GM19438 (cell line): ENCODE measurements at regions not wholly inside any gene's neighbourhood (a gene's known extent, or its start where the extent isn't known, plus 50 kb on each side); places are given as distances from the start of the nearest gene placed in this dataset.

Experiments used
- ATAC-seq: cut with Tn5 transposase; IDR thresholded peaks from one replicate; pipeline ENCODE4 v1.9.1; 2021; ENCODE audit warnings: low read depth; ENCODE audit not compliant: unreplicated experiment

DNA sequence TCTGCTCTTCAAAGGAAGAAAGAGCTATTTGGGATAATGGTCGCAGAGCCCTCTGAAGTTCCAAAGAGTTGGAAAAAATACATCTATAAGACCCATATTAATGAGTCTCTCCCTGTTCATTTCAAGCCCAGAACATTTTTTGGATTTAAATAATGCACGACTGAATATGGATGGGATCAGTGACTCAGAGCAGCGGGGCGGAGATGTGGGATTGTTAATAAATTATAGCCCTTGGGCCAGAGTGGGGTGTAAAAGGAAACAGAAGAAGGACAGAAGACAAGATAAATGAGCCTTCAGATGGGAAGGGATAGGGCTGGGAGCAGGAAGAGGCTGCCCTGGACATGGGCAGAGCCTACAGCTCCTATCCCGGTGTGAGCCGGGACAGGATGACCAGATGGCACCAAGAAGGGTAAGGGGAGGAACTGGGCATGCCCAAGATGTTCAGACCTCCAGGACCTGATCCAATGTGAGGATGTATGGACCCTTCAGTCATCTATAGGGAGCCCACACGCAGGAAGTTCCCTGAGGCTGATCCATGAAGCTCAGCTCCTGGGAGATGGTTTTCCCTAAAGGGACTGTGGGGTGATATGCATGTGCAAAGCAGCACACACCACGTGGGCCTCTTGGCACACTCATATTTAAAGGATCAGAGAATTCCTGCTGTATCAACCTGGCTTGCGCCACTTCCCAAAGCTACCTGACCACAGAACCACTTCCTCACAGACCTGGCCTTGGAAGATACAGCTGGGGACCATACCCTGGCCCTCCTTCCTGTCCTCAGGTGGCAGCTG, 96.1 kb upstream of the PLXNA4 start:
- ATAC-seq: no peak

- ATAC-seq: no peak
Observed at GRCh38 chr7:132666774-132667172, 90.5 kb upstream of the PLXNA4 start.

DNA sequence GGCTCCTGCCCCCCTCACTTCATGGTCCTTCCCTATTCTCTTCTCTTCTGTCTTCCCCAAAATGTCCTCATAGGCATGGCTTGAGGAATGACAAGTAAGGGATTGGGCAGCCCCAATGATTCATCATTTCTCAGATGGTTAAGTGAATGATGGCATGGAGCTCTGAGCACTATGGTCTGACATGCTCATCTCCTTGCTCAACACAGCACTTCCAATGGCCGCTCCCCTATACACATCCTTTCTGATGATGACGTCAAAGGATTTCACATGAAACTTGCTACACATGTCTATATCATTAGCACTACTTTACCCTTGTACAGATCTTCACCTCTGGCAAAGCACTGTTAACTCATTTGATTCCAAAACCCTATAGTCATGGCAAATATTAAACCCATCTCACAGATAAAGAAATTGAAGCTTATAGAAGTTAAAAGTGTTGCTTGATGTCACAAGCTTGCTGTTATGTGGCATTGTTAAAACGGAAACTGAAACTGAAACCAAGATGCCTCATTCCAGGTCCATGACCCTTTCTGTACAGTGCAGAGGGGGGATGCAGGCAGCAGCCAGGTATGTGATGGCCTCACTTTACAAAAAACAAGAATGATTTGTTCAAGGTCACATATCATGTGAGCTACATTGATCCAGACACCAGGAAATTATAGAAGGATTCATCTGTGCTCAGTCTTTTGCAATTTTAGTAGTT, 90.0 kb upstream of the PLXNA4 start:
- no peak for ATAC-seq

GRCh38 chr7:132656846-132657776, 80.8 kb upstream of the PLXNA4 start:
- ATAC-seq: no peak

DNA sequence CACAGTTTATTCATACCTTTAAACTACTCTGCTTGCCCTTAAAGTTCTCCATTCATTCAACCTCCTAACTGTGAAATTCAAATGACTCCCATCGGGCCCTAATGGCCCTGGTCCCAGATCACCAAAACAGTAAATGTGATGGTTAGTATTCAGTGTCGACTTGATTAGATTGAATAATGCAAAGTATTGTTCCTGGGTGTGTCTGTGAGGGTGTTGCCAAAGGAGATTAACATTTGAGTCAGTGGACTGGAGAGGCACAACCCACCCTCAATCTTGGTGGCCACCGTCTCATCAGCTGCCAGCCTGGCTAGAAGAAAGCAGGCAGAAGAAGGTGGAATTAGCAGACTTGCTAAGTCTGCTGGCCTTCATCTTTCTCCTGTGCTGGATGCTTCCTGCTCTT, 80.1 kb upstream of the PLXNA4 start:
- ATAC-seq: no peak

DNA sequence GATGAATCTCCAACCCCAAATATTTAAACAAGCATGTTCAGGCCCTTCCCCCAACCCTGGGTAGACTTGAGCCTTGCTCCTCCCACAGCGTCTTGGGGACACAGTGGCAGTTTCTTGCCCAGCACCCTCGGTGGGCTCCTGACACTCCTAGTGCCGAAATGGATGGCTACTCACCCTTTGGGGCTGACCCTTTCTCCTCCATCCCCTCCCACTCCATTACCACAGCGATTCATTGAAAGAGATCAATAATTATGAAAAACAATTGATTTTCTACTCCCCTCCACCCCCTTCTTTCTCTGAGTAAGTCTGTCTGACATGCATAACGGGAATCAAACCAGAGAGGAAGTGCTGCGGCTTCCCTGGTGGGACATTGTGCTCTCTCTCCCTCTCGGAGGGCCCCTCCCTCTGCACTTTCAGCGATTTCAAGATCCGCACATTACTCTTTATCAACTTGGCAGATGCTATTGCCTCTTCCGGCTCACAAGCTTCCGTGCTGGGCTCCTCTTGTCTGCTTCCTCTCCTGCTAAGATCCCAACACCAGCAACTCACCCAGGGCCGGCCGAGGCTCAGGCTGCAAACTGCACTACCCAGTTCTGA, 79.0 kb upstream of the PLXNA4 start:
- ATAC-seq: no peak

DNA sequence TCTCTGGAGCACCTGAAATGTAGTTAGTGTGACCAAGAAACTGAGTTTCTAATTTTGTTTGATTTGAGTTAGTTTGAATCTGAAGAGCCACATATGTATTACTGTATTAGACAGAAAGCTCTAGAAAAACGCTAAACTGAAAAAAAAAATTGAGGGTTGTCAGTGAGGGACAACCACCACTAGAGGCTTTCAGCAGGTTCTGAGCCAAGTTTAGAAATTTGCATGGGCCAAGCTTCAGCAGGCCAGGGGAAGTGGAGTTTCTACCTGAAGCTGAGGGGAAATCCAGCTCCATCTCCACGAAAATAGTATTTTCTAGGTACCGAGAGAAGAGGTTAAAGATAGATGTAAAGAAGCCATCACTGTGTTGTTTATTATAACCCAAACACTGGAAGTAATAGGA, 77.9 kb upstream of the PLXNA4 start:
- ATAC-seq: peak; percentile 55

GRCh38 chr7:132653366-132653930, 77.2 kb upstream of the PLXNA4 start:
- ATAC-seq: no peak

- ATAC-seq: no peak
Observed at GRCh38 chr7:132652507-132652906, 76.2 kb upstream of the PLXNA4 start.

GRCh38 chr7:132650498-132650897, 74.2 kb upstream of the PLXNA4 start:
- ATAC-seq: no peak

DNA sequence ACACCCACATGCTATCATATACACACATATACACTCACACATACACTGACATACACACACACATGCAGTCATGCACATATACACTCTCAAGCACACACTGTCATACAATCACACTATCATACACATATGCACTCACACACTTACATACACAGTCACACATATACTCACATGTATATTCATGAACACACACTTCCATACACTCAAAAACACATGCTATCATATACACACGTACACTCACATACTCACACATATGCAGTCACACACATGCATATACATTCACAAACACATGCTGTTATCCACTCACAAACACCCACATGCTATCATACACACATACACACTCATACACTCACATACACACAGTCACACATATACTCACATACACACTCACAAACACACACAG, 71.0 kb upstream of the PLXNA4 start:
- ATAC-seq: no peak

GRCh38 chr7:132646052-132646451, 69.8 kb upstream of the PLXNA4 start:
- no peak for ATAC-seq

DNA sequence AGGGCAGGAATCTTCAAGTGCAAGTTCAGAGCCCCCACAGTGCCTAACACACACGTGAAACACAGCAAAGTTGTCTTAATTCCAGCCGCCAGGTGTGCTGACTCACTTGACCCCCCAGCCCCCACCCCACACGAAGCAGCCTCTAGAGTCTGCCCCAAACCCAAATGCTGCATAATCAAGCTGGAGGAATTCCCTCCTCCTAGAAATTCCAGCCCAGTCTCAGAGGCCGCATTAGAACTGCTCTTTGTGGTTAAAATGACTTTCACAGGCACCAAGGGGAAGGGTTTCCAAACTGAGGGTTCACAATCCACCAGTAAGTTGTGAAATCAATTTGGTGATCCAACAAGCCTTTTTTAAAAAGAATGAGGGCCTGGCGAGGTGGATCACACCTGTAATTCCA, 67.0 kb upstream of the PLXNA4 start:
- ATAC-seq: no peak

- no peak for ATAC-seq
Observed at GRCh38 chr7:132641238-132641637, 65.0 kb upstream of the PLXNA4 start.

- ATAC-seq: no peak
Observed at GRCh38 chr7:132639983-132640382, 63.7 kb upstream of the PLXNA4 start.

DNA sequence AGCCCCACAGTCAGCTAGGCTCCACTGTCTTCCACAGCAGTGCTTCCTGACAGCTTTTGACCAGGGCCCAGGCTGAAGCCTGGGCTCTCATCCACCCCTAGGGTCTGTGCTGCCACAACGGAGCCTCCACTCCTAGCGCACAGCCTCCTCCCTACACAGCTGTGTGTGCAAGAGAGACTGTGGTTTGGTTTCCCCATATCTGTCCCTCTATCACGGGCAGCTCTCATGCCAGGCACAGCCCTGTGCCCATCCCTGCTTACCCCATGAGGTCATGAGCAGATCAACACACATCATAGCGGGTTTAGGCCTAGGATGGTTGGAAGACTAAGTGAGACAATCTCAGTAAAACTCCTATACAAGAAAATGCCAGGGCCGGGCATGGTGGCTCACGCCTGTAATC, 61.7 kb upstream of the PLXNA4 start:
- ATAC-seq: no peak

GRCh38 chr7:132636581-132636980, 60.3 kb upstream of the PLXNA4 start:
- no peak for ATAC-seq

GRCh38 chr7:132635127-132635526, 58.9 kb upstream of the PLXNA4 start:
- no peak for ATAC-seq

DNA sequence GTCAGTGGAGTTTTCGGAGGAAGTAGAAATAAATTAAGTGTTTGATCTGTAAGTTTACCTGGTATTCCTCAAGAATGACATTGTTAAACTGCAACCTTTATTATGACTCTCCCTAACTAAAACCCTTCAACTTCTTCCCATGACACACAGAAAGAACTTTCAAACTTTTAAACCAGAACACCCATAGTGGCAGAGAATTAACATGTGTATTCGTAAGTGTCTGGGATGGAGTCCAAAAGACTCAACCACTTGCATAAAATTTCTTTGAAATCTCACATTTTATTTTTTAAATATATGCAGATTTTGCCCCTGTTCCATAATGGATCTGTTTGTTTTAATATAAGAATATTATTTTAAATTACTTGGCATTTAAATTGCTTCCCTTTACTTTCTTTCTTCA, 54.6 kb upstream of the PLXNA4 start:
- ATAC-seq: no peak
